Spinal cord (tissue), 9 donors: ENCODE measurements at regions not wholly inside any gene's neighbourhood (a gene's known extent, or its start where the extent isn't known, plus 50 kb on each side); places are given as distances from the start of the nearest gene placed in this dataset.

Source experiments
- DNase-seq, 6 donors: peaks; one replicate each; pipeline versions ENCODE4 v3.0.0 to v3.0.0-alpha.2; 2013 to 2015; ENCODE audit warnings: low spot score in 6 of 6, low read depth in 4 of 6
- H3K27ac ChIP-seq: one replicate; pipeline ENCODE4 v1.5.1; 2013; ENCODE audit warnings: low read depth, low read length, control low read depth
- H3K27me3 ChIP-seq: one replicate; pipeline ENCODE4 v1.6.1; 2013; ENCODE audit warnings: low read length; ENCODE audit not compliant: control insufficient read depth, insufficient read depth
- H3K36me3 ChIP-seq: one replicate; pipeline ENCODE4 v1.6.1; 2013; ENCODE audit warnings: low read length; ENCODE audit not compliant: control insufficient read depth, insufficient read depth
- H3K4me1 ChIP-seq: one replicate; pipeline ENCODE4 v1.6.1; 2013; ENCODE audit warnings: low read length; ENCODE audit not compliant: control insufficient read depth, insufficient read depth
- H3K4me3 ChIP-seq: one replicate; pipeline ENCODE4 v1.5.1; 2013; ENCODE audit warnings: low read depth, low read length, control low read depth
- H3K9me3 ChIP-seq: one replicate; pipeline ENCODE4 v1.6.1; 2013; ENCODE audit warnings: low read length; ENCODE audit not compliant: control insufficient read depth, insufficient read depth
- WGBS: methylation state at CpG from one replicate; pipeline ENCODE4 v1.1.5; 2013; ENCODE audit warnings: missing lambda C conversion rate; ENCODE audit not compliant: insufficient coverage; 5-methylcytosine and 5-hydroxymethylcytosine counted together
- donor health status: healthy.

- no peak for DNase-seq
- H3K27me3 ChIP-seq, result no peaks in the 10 kb centered on the region
- H3K4me1 ChIP-seq, result peaks cover 7% of the 10 kb centered on the region
- H3K9me3 ChIP-seq, result no peaks in the 10 kb centered on the region
- no peaks in the 10 kb centered on the region for H3K36me3 ChIP-seq
- no peak overlapping the region for H3K4me3 ChIP-seq
- 100% methylated on average over 1 of the region's 2 CpGs for WGBS
- no peak overlapping the region for H3K27ac ChIP-seq
Observed at GRCh38 chr2:111679202-111679601, 204.8 kb downstream of the ANAPC1 start.

GRCh38 chr2:111684611-111685010 is 199.4 kb downstream of the ANAPC1 start:
- 100% methylated on average over 1 of the region's 3 CpGs for WGBS
- H3K9me3 ChIP-seq, result no peaks in the 10 kb centered on the region

GRCh38 chr2:111685342-111685741 is 198.7 kb downstream of the ANAPC1 start:
- H3K4me3 ChIP-seq, result no peak overlapping the region
- no peaks in the 10 kb centered on the region for H3K27me3 ChIP-seq
- DNase-seq, result no peak
- H3K4me1 ChIP-seq, result no peaks in the 10 kb centered on the region
- H3K27ac ChIP-seq, result no peak overlapping the region
- H3K9me3 ChIP-seq, result no peaks in the 10 kb centered on the region
- no peaks in the 10 kb centered on the region for H3K36me3 ChIP-seq

More at GRCh38 chr2:111684611-111685010, 199.4 kb downstream of the ANAPC1 start:
- Histone ChIP-seq H3K4me1 (no peaks in the 10 kb centered on the region), H3K4me3 (no peak overlapping the region), H3K27me3 (no peaks in the 10 kb centered on the region), H3K27ac (no peak overlapping the region), H3K36me3 (no peaks in the 10 kb centered on the region)
- DNase-seq, result no peak

- no peak overlapping the region for H3K27ac ChIP-seq
- no peaks in the 10 kb centered on the region for H3K9me3 ChIP-seq
- DNase-seq, result no peak
- WGBS, result 88% methylated on average over 3 of the region's 4 CpGs
- no peak overlapping the region for H3K4me3 ChIP-seq
- no peaks in the 10 kb centered on the region for H3K4me1 ChIP-seq
- no peaks in the 10 kb centered on the region for H3K27me3 ChIP-seq
- no peaks in the 10 kb centered on the region for H3K36me3 ChIP-seq
Observed at GRCh38 chr2:111686994-111687393, 197.0 kb downstream of the ANAPC1 start.

GRCh38 chr2:111687911-111688310 is 196.1 kb downstream of the ANAPC1 start:
- Histone ChIP-seq H3K4me1 (no peaks in the 10 kb centered on the region), H3K4me3 (no peak overlapping the region), H3K27me3 (no peaks in the 10 kb centered on the region), H3K9me3 (no peaks in the 10 kb centered on the region), H3K27ac (no peak overlapping the region), H3K36me3 (no peaks in the 10 kb centered on the region)
- WGBS, result 89% methylated on average over 9 of the region's 11 CpGs
- no peak for DNase-seq

GRCh38 chr2:111688482-111688881 is 195.5 kb downstream of the ANAPC1 start:
- H3K4me1 ChIP-seq, result no peaks in the 10 kb centered on the region
- no peaks in the 10 kb centered on the region for H3K9me3 ChIP-seq
- no peak overlapping the region for H3K4me3 ChIP-seq
- 67% methylated on average over 3 of the region's 9 CpGs for WGBS
- H3K27ac ChIP-seq, result no peak overlapping the region
- no peaks in the 10 kb centered on the region for H3K36me3 ChIP-seq
- no peaks in the 10 kb centered on the region for H3K27me3 ChIP-seq
- DNase-seq, result peak in 1 of 6 donors; percentile 12

- Histone ChIP-seq H3K27me3 (no peaks in the 10 kb centered on the region), H3K4me3 (no peak overlapping the region), H3K27ac (no peak overlapping the region), H3K36me3 (no peaks in the 10 kb centered on the region), H3K4me1 (no peaks in the 10 kb centered on the region), H3K9me3 (no peaks in the 10 kb centered on the region)
- no peak for DNase-seq
Observed at GRCh38 chr2:111689174-111689573, 194.8 kb downstream of the ANAPC1 start.

GRCh38 chr2:111689941-111690340 is 194.1 kb downstream of the ANAPC1 start:
- Histone ChIP-seq H3K27ac (no peak overlapping the region), H3K4me3 (no peak overlapping the region)
- WGBS, result no CpG with 5 or more reads among the region's 5 CpGs

GRCh38 chr2:111691164-111691875 is 192.7 kb downstream of the ANAPC1 start:
- no peaks in the 10 kb centered on the region for H3K9me3 ChIP-seq
- DNase-seq, result peak in 2 of 6 donors; percentile 22 to 84
- 92% methylated on average over 3 of the region's 5 CpGs for WGBS
- H3K27ac ChIP-seq, result no peak overlapping the region
- H3K4me3 ChIP-seq, result no peak overlapping the region
- no peaks in the 10 kb centered on the region for H3K27me3 ChIP-seq
- no peaks in the 10 kb centered on the region for H3K36me3 ChIP-seq
- H3K4me1 ChIP-seq, result no peaks in the 10 kb centered on the region

More at GRCh38 chr2:111689941-111690340, 194.1 kb downstream of the ANAPC1 start:
- H3K4me1 ChIP-seq, result no peaks in the 10 kb centered on the region
- no peaks in the 10 kb centered on the region for H3K27me3 ChIP-seq
- H3K36me3 ChIP-seq, result no peaks in the 10 kb centered on the region
- no peaks in the 10 kb centered on the region for H3K9me3 ChIP-seq
- DNase-seq, result peak in 1 of 6 donors; percentile 35

- no peak for DNase-seq
- no peaks in the 10 kb centered on the region for H3K9me3 ChIP-seq
- no peaks in the 10 kb centered on the region for H3K27me3 ChIP-seq
- no peak overlapping the region for H3K4me3 ChIP-seq
- no peaks in the 10 kb centered on the region for H3K4me1 ChIP-seq
- H3K27ac ChIP-seq, result no peak overlapping the region
- no CpG with 5 or more reads among the region's 2 CpGs for WGBS
- H3K36me3 ChIP-seq, result no peaks in the 10 kb centered on the region
Observed at GRCh38 chr2:111692311-111692710, 191.7 kb downstream of the ANAPC1 start.
